ENCODE measurements at regions not wholly inside any gene's neighbourhood (a gene's known extent, or its start where the extent isn't known, plus 50 kb on each side); places are given as distances from the start of the nearest gene placed in this dataset.

DNA sequence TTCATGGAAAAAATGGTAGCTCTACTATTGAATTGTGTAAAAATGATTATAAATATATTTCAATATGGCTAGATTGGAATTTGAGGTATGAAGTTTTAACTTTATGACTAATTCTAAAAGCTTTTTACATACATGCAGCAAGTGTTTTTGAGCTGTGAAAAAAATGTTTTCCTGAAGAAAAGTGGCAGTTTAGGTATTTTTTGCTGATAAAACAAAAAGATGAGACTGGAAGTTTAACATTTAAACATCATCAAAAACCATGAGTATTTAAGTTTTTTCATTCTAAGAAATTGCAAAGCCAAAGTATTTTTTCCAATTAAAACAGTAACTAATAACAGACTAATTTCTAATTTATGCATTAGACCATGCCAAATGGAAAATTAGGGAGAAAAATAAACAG, 751.1 kb downstream of the FGF9 start:
- no peak overlapping the region for H3K27ac ChIP-seq (ENCODE audit: low read depth in 1 of 3, low read length in 2 of 3)
- no peak for DNase-seq
- H3K4me3 ChIP-seq (ENCODE audit: low read depth in 1 of 3, low read length in 3 of 3): no peak overlapping the region
- H3K9me3 ChIP-seq (ENCODE audit: control insufficient read depth in 2 of 2, insufficient read depth in 1 of 2, low read depth in 1 of 2, low read length in 1 of 2): no peaks in the 10 kb centered on the region
- H3K36me3 ChIP-seq (ENCODE audit: control insufficient read depth in 3 of 3, insufficient read depth in 2 of 3, low read depth in 1 of 3, low read length in 3 of 3): no peaks in the 10 kb centered on the region
- no peaks in the 10 kb centered on the region for H3K4me1 ChIP-seq (ENCODE audit: control insufficient read depth in 3 of 3, insufficient read depth in 2 of 3, low read depth in 1 of 3, low read length in 2 of 3)
- FAIRE-seq: no peak
- no peaks in the 10 kb centered on the region for H3K27me3 ChIP-seq (ENCODE audit: control insufficient read depth in 3 of 3, insufficient read depth in 3 of 3, low read length in 3 of 3)

DNA sequence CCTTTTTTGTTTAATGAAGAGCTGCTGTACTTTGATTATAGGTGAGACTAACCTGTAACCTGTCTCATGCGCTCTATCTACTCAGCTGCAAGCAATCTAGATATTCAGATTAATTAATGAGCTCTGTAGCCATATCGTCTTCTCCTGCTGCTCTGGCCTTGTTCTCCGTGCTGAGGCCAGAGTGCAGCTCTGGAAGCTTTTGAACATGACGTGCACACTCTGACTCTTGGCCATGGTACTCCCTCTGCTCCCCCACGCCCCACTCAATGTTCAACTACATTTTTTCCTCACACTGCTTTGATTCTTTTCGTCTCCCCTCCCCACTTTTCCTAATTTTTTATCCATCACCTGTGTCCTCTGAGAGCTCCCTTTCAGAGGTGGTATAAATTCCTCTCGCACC, 751.8 kb downstream of the FGF9 start:
- H3K27me3 ChIP-seq (ENCODE audit: control insufficient read depth in 3 of 3, insufficient read depth in 3 of 3, low read length in 3 of 3): no peaks in the 10 kb centered on the region
- H3K9me3 ChIP-seq (ENCODE audit: control insufficient read depth in 2 of 2, insufficient read depth in 1 of 2, low read depth in 1 of 2, low read length in 1 of 2): no peaks in the 10 kb centered on the region
- H3K36me3 ChIP-seq (ENCODE audit: control insufficient read depth in 3 of 3, insufficient read depth in 2 of 3, low read depth in 1 of 3, low read length in 3 of 3): no peaks in the 10 kb centered on the region
- H3K27ac ChIP-seq (ENCODE audit: low read depth in 1 of 3, low read length in 2 of 3): no peak overlapping the region
- FAIRE-seq: no peak
- H3K4me1 ChIP-seq (ENCODE audit: control insufficient read depth in 3 of 3, insufficient read depth in 2 of 3, low read depth in 1 of 3, low read length in 2 of 3): no peaks in the 10 kb centered on the region
- DNase-seq: no peak
- 36 to 61% (median 56%) methylated on average over 7 of the region's 7 CpGs for WGBS, 3 donors
- no peak overlapping the region for H3K4me3 ChIP-seq (ENCODE audit: low read depth in 1 of 3, low read length in 3 of 3)

DNA sequence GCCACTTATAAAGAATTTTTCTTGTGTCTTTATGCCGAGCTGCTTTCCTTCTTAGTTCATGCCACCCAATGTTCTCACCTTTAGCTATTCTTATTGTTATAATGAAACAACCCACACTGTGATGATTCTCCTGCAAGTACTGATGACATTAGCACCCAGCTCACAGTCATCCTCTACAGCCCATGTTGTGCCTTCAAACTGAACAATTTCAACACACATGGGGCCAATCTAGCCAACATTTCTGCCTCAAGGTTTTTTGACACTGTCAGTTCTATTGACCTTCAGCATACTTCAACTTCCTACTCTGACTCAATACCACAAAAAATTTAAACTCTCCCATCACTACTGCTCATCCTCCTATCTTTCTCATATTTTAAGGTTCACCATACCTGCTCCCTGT, 752.4 kb downstream of the FGF9 start:
- no peaks in the 10 kb centered on the region for H3K36me3 ChIP-seq (ENCODE audit: control insufficient read depth in 3 of 3, insufficient read depth in 2 of 3, low read depth in 1 of 3, low read length in 3 of 3)
- H3K9me3 ChIP-seq (ENCODE audit: control insufficient read depth in 2 of 2, insufficient read depth in 1 of 2, low read depth in 1 of 2, low read length in 1 of 2): no peaks in the 10 kb centered on the region
- no peak overlapping the region for H3K4me3 ChIP-seq (ENCODE audit: low read depth in 1 of 3, low read length in 3 of 3)
- H3K4me1 ChIP-seq (ENCODE audit: control insufficient read depth in 3 of 3, insufficient read depth in 2 of 3, low read depth in 1 of 3, low read length in 2 of 3): peaks cover 0 to 1% (median 0%) of the 10 kb centered on the region in 3 donors
- no peak overlapping the region for H3K27ac ChIP-seq (ENCODE audit: low read depth in 1 of 3, low read length in 2 of 3)
- H3K27me3 ChIP-seq (ENCODE audit: control insufficient read depth in 3 of 3, insufficient read depth in 3 of 3, low read length in 3 of 3): no peaks in the 10 kb centered on the region
- DNase-seq (no peak), FAIRE-seq (no peak)
- 86 to 92% (median 86%) methylated on average over 1 of the region's 1 CpG for WGBS, 3 donors

DNA sequence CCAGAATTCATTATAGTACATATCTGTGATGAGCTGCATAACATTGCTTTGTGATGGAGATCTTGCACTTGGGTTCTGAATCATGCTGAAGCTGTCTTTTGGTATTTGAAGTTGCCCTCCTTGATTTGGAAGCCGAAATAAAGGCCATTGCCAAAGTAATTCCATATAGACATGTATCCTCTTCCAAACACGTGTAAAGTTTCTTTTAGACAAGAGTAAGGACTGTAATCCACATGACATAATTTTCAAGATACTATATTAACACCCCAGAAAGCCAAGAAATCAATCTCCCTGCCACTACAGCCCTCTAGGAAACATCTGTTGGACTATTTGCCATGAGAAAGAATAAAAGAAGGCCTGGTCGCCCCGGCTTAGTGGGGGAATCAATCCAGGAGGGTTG, 754.2 kb downstream of the FGF9 start:
- no peak for DNase-seq
- Histone ChIP-seq H3K4me1 (ENCODE audit: control insufficient read depth in 3 of 3, insufficient read depth in 2 of 3, low read depth in 1 of 3, low read length in 2 of 3) (peaks cover 0 to 10% (median 0%) of the 10 kb centered on the region in 3 donors), H3K36me3 (ENCODE audit: control insufficient read depth in 3 of 3, insufficient read depth in 2 of 3, low read depth in 1 of 3, low read length in 3 of 3) (no peaks in the 10 kb centered on the region), H3K27me3 (ENCODE audit: control insufficient read depth in 3 of 3, insufficient read depth in 3 of 3, low read length in 3 of 3) (no peaks in the 10 kb centered on the region), H3K9me3 (ENCODE audit: control insufficient read depth in 2 of 2, insufficient read depth in 1 of 2, low read depth in 1 of 2, low read length in 1 of 2) (no peaks in the 10 kb centered on the region), H3K4me3 (ENCODE audit: low read depth in 1 of 3, low read length in 3 of 3) (no peak overlapping the region), H3K27ac (ENCODE audit: low read depth in 1 of 3, low read length in 2 of 3) (no peak overlapping the region)
- WGBS, 3 donors: 70 to 84% (median 81%) methylated on average over 4 of the region's 4 CpGs
- FAIRE-seq: no peak

DNA sequence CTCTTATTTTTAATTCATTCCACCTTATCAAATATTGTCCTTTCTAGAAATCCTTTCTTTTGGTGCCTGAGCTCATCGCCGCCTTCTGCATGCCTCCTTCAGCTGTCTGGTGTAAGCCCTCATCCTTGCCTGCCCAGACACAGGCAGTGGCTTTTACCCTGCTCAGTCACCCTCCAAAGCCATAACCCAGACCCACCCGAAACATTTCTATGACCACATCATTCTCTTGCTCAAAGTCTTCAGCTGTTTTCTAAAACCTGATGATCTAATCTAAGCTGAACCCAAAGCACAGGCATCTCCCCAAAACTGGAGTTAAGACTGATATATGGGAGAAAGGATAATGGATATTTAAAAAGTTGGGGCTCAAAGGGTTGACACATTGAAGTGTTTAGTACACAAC, 753.7 kb upstream of the SGCG start:
- Histone ChIP-seq H3K4me1 (ENCODE audit: control insufficient read depth in 3 of 3, insufficient read depth in 2 of 3, low read depth in 1 of 3, low read length in 2 of 3) (peaks cover 0 to 10% (median 0%) of the 10 kb centered on the region in 3 donors), H3K27ac (ENCODE audit: low read depth in 1 of 3, low read length in 2 of 3) (no peak overlapping the region), H3K9me3 (ENCODE audit: control insufficient read depth in 2 of 2, insufficient read depth in 1 of 2, low read depth in 1 of 2, low read length in 1 of 2) (no peaks in the 10 kb centered on the region), H3K27me3 (ENCODE audit: control insufficient read depth in 3 of 3, insufficient read depth in 3 of 3, low read length in 3 of 3) (no peaks in the 10 kb centered on the region), H3K4me3 (ENCODE audit: low read depth in 1 of 3, low read length in 3 of 3) (no peak overlapping the region), H3K36me3 (ENCODE audit: control insufficient read depth in 3 of 3, insufficient read depth in 2 of 3, low read depth in 1 of 3, low read length in 3 of 3) (no peaks in the 10 kb centered on the region)
- DNase-seq (no peak), FAIRE-seq (no peak)
- 89 to 95% (median 90%) methylated on average over 3 of the region's 3 CpGs for WGBS, 3 donors

DNA sequence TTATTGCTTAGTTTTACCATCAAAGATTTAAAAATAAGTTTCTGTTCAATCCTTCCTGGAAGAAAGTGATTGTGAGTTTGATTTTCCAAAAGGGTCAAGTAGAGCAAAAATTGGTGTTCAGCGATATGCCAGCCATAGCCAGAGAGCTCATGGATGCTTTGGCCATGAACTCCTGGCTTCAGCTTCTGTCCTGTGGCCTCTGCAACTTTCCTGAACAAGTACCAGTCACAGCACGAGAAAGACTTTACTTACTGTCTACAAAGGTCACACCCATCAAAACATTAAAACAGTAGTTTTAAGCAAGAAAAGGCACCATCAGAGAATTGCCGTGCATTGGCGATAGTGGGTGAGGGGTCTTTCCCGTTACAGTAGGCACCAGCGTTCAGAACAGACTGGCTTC, 753.0 kb upstream of the SGCG start:
- no peak for FAIRE-seq
- H3K27me3 ChIP-seq (ENCODE audit: control insufficient read depth in 3 of 3, insufficient read depth in 3 of 3, low read length in 3 of 3): no peaks in the 10 kb centered on the region
- H3K9me3 ChIP-seq (ENCODE audit: control insufficient read depth in 2 of 2, insufficient read depth in 1 of 2, low read depth in 1 of 2, low read length in 1 of 2): peaks cover 0 to 6% of the 10 kb centered on the region in 2 donors
- H3K4me1 ChIP-seq (ENCODE audit: control insufficient read depth in 3 of 3, insufficient read depth in 2 of 3, low read depth in 1 of 3, low read length in 2 of 3): peaks cover 0 to 10% (median 0%) of the 10 kb centered on the region in 3 donors
- 42 to 69% (median 56%) methylated on average over 6 of the region's 6 CpGs for WGBS, 3 donors
- no peak for DNase-seq
- H3K27ac ChIP-seq (ENCODE audit: low read depth in 1 of 3, low read length in 2 of 3): peak overlapping the region in 1 of 3 donors; percentile 12
- no peaks in the 10 kb centered on the region for H3K36me3 ChIP-seq (ENCODE audit: control insufficient read depth in 3 of 3, insufficient read depth in 2 of 3, low read depth in 1 of 3, low read length in 3 of 3)
- no peak overlapping the region for H3K4me3 ChIP-seq (ENCODE audit: low read depth in 1 of 3, low read length in 3 of 3)

DNA sequence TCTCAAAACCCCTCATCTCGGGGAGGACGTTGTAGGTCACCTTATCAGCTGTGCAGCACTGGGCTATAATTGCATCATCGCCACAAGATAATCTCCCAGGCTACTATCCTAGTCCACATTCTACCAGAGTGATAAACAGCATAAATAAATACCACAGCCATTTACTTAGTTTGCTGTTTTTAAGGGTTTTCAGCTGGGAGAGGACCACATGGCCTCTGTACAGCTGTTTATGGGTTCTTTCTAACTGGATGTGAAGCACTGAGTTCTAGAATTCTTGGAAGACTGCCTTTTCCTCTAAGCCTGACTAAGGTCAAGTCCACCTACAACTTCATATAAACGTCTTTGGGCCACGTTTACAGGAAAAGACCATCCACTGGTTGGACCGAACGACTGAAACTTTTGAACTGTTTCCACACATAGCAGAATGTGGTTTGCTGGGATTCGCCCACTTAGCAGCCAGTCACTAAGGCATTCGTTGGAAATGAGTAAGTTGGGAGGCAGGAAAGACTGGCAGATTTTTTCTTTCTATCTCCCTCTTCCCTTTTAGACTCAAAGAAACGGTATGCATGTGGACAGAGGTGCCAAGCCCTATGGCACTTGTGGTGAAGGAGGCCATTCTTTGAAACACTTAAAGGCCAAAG, 752.5 kb upstream of the SGCG start:
- Histone ChIP-seq H3K4me1 (ENCODE audit: control insufficient read depth in 3 of 3, insufficient read depth in 2 of 3, low read depth in 1 of 3, low read length in 2 of 3) (peaks cover 0 to 10% (median 0%) of the 10 kb centered on the region in 3 donors), H3K4me3 (ENCODE audit: low read depth in 1 of 3, low read length in 3 of 3) (no peak overlapping the region), H3K9me3 (ENCODE audit: control insufficient read depth in 2 of 2, insufficient read depth in 1 of 2, low read depth in 1 of 2, low read length in 1 of 2) (peaks cover 0 to 6% of the 10 kb centered on the region in 2 donors), H3K27ac (ENCODE audit: low read depth in 1 of 3, low read length in 2 of 3) (peak overlapping the region in 1 of 3 donors; percentile 57), H3K27me3 (ENCODE audit: control insufficient read depth in 3 of 3, insufficient read depth in 3 of 3, low read length in 3 of 3) (no peaks in the 10 kb centered on the region), H3K36me3 (ENCODE audit: control insufficient read depth in 3 of 3, insufficient read depth in 2 of 3, low read depth in 1 of 3, low read length in 3 of 3) (no peaks in the 10 kb centered on the region)
- WGBS, 3 donors: 38 to 48% (median 44%) methylated on average over 10 of the region's 10 CpGs
- no peak for FAIRE-seq
- peak; percentile 1 to 86 for DNase-seq

DNA sequence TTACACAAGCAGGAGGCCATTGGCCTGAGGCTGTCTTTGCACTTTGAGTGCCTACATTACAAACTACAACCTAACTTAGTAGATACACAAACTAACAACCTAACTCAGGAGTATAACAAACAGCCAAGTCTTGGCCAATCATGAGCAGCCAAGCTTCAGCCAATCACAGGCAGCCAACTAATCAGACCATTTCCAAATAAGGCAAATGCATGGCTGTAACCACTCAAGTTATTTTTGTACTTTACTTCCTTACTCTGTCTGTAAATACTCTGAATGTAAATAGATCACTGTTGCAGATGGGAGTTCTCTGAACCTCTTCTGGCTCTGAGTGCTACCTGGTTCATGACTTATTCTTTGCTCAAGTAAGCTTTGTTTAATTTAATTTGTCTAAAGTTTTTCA, 748.1 kb upstream of the SGCG start:
- Histone ChIP-seq H3K36me3 (ENCODE audit: control insufficient read depth in 3 of 3, insufficient read depth in 2 of 3, low read depth in 1 of 3, low read length in 3 of 3) (no peaks in the 10 kb centered on the region), H3K27ac (ENCODE audit: low read depth in 1 of 3, low read length in 2 of 3) (no peak overlapping the region), H3K9me3 (ENCODE audit: control insufficient read depth in 2 of 2, insufficient read depth in 1 of 2, low read depth in 1 of 2, low read length in 1 of 2) (peaks cover 0 to 6% of the 10 kb centered on the region in 2 donors), H3K4me3 (ENCODE audit: low read depth in 1 of 3, low read length in 3 of 3) (no peak overlapping the region), H3K27me3 (ENCODE audit: control insufficient read depth in 3 of 3, insufficient read depth in 3 of 3, low read length in 3 of 3) (no peaks in the 10 kb centered on the region), H3K4me1 (ENCODE audit: control insufficient read depth in 3 of 3, insufficient read depth in 2 of 3, low read depth in 1 of 3, low read length in 2 of 3) (peaks cover 0 to 10% (median 0%) of the 10 kb centered on the region in 3 donors)
- DNase-seq: no peak
- no peak for FAIRE-seq

Data from small intestine (tissue), 7 donors.